NCI-H510A treated with DMSO at 0.1 percent for 48 hours (cell line): ENCODE measurements at regions not wholly inside any gene's neighbourhood (a gene's known extent, or its start where the extent isn't known, plus 50 kb on each side); places are given as distances from the start of the nearest gene placed in this dataset.
A peak's percentile ranks its signal among the peaks of the same experiment; 100 is the strongest.

Source experiments
- DNase-seq: peaks from one replicate; lab custom pipeline; 2025; lab: John Stamatoyannopoulos, UW

- no peak for DNase-seq
Observed at GRCh38 chr9:119639287-119639955, 270.2 kb upstream of the BRINP1 start.

- DNase-seq: no peak
Observed at GRCh38 chr9:119634006-119634405, 264.8 kb upstream of the BRINP1 start.

GRCh38 chr9:119611565-119611964, 242.3 kb upstream of the BRINP1 start:
- DNase-seq: no peak

GRCh38 chr9:119609277-119609971, 240.2 kb upstream of the BRINP1 start:
- no peak for DNase-seq

- DNase-seq: no peak
Observed at GRCh38 chr9:119601632-119602031, 232.4 kb upstream of the BRINP1 start.

- DNase-seq: no peak
Observed at GRCh38 chr9:119597499-119597898, 228.3 kb upstream of the BRINP1 start.

GRCh38 chr9:119596703-119597102, 227.5 kb upstream of the BRINP1 start:
- no peak for DNase-seq

- peak; percentile 33 for DNase-seq
Observed at GRCh38 chr9:119588874-119589744, 219.9 kb upstream of the BRINP1 start.

- no peak for DNase-seq
Observed at GRCh38 chr9:119577881-119578280, 208.6 kb upstream of the BRINP1 start.

GRCh38 chr9:119559986-119560385, 190.8 kb upstream of the BRINP1 start:
- DNase-seq: no peak

- DNase-seq: no peak
Observed at GRCh38 chr9:119559056-119559455, 189.8 kb upstream of the BRINP1 start.

GRCh38 chr9:119556129-119556875, 187.1 kb upstream of the BRINP1 start:
- DNase-seq: peak; percentile 75

- DNase-seq: peak; percentile 4
Observed at GRCh38 chr9:119544492-119544891, 175.3 kb upstream of the BRINP1 start.

GRCh38 chr9:119537138-119537537, 167.9 kb upstream of the BRINP1 start:
- DNase-seq: no peak

GRCh38 chr9:119533504-119533903, 164.3 kb upstream of the BRINP1 start:
- DNase-seq: peak; percentile 54

GRCh38 chr9:119526698-119527097, 157.5 kb upstream of the BRINP1 start:
- DNase-seq: no peak

- no peak for DNase-seq
Observed at GRCh38 chr9:119523508-119523907, 154.3 kb upstream of the BRINP1 start.

GRCh38 chr9:119522381-119522780, 153.1 kb upstream of the BRINP1 start:
- no peak for DNase-seq

GRCh38 chr9:119509291-119509905, 140.2 kb upstream of the BRINP1 start:
- no peak for DNase-seq

- DNase-seq: no peak
Observed at GRCh38 chr9:119501374-119501773, 132.1 kb upstream of the BRINP1 start.

- no peak for DNase-seq
Observed at GRCh38 chr9:119500072-119500771, 131.0 kb upstream of the BRINP1 start.
